GM21526 (cell line): ENCODE measurements at regions not wholly inside any gene's neighbourhood (a gene's known extent, or its start where the extent isn't known, plus 50 kb on each side); places are given as distances from the start of the nearest gene placed in this dataset.
"Not testable (repeated sequence)": the region's sequence is repeated elsewhere in the genome, so short reads cannot be mapped to it uniquely, and the experiment has no call there.

ENCODE experiments used
- ATAC-seq: cut with Tn5 transposase; IDR thresholded peaks from one replicate; pipeline ENCODE4 v1.9.1; 2021; ENCODE audit warnings: moderate library complexity; ENCODE audit not compliant: unreplicated experiment, low FRiP score

DNA sequence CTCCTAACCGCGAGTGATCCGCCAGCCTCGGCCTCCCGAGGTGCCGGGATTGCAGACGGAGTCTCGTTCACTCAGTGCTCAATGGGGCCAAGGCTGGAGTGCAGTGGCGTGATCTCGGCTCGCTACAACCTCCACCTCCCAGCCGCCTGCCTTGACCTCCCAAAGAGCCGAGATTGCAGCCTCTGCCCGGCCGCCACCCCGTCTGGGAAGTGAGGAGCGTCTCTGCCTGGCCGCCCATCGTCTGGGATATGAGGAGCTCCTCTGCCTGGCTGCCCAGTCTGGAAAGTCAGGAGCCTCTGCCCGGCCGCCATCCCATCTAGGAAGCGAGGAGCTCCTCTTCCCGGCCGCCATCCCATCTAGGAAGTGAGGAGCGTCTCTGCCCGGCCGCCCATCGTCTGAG, 58.8 kb upstream of the ANKRD30BL start:
- ATAC-seq = not testable (repeated sequence)

DNA sequence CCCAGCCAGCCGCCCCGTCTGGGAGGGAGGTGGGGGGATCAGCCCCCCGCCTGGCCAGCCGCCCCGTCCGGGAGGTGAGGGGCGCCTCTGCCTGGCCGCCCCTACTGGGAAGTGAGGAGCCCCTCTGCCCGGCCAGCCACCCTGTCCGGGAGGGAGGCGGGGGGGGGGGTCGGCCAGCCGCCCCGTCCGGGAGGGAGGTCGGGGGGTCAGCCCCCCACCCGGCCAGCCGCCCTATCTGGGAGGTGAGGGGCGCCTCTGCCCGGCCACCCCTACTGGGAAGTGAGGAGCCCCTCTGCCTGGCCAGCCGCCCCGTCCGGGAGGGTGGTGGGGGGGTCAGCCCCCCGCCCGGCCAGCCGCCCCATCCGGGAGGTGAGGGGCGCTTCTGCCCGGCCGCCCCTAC, 60.1 kb upstream of the ANKRD30BL start:
- not testable (repeated sequence) for ATAC-seq

- ATAC-seq = no peak
These were observed 90.6 kb upstream of the ANKRD30BL start for GRCh38 chr2:132252191-132252893.

DNA sequence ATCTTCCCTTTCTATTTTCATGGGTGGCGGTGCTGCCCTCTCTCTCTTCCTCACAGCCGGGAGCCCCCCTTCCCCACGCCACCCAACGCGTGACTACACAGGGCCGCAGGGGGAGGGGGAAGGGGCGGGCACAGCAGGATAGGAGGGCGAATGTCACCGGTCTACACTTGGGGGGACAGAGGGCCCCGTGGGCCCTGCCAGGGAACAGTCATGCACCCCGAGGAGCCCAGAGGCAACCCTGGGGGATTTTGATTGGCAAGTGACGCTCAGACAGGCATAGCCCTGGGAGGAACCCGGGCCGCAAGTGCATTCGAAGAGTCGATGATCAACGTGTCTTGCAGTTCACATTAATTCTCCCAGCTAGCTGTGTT, 91.1 kb upstream of the ANKRD30BL start:
- ATAC-seq = no peak

GRCh38 chr2:132253496-132254305, 91.9 kb upstream of the ANKRD30BL start:
- no peak for ATAC-seq

- ATAC-seq = not testable (repeated sequence)
These were observed 92.7 kb upstream of the ANKRD30BL start for GRCh38 chr2:132254306-132254919.

GRCh38 chr2:132255714-132256113, 94.0 kb upstream of the ANKRD30BL start:
- no peak for ATAC-seq

- no peak for ATAC-seq
These were observed 94.6 kb upstream of the ANKRD30BL start for GRCh38 chr2:132256251-132256902.

DNA sequence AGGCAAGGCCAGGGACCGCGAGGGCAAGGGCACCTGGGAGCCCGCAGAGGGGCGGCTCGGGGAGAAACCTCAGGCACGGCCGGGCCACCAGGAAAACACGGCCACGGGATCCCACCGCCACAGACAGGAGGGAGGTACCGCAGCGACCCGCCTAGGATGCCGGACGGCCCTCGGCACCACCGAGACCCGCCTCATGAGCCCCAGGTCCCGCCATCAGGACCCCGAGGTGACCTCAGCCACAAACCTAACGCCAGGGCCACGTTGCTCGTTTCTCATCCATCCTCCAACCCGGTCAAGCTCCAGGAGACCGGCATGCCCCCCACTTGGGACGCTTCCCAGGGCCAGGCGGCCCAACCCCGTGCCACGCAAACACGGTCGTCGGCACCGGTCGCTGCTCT, 95.2 kb upstream of the ANKRD30BL start:
- not testable (repeated sequence) for ATAC-seq

DNA sequence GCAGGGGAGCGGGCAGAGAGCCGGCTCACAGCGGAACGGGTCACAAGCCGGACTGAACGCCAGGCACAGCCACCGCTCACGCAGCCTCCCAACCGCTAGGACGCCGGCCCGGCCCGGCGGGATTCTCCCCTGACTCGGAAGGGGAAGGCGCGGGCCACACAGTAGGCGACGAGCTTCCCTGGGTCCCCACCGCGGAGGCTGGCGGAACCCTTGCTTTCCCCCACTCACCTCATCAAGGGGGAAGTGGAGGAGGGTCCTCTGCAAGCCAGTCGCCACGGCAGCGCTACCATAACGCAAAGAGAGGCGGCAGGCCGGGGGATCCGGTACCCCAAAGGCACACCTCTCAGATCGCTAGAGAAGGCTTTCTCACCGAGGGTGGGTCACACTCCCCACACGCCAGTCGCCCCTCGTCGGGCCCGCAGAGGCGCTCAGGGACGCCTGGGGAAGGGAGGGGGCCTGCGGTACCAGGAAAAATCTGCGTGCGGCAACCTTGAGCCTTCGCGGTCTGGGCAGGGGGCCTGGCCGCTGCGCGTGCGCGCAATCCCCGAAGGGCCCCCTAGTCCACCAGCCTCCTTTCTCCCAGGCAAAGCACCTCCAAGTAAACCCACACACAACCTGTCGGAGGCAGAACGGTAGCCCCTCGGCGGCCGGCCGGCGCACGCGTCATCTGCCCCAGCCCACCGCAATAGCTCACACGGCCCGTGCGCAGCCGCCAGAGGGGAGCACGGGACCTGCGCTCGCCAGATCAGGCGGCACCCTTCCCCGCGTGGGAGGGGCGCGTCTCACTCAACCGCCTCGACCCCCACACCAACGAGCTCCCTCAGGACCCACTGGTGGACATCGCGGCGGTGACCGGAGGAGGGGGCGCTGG, 95.8 kb upstream of the ANKRD30BL start:
- not testable (repeated sequence) for ATAC-seq

DNA sequence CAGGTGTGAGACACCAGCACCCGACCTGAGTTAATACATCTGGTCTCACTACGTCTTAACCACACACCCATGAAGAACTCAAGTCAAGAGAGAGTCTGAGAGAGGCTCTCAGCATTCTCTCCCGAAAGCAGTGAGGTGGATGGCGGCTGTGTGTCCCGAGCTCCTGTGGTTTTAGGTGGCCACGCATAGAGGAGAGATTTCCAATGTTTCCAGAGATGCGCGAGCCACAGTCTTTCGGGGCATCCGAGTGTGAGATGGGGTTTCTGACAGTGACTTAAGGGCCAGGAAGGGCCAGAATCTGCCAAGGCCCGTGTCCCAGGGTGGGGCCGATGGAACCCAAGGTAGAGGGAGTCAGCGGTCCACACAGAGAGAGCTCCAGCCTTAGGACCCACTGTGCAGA, 97.5 kb upstream of the ANKRD30BL start:
- not testable (repeated sequence) for ATAC-seq

GRCh38 chr2:132265595-132265994, 103.8 kb upstream of the ANKRD30BL start:
- not testable (repeated sequence) for ATAC-seq

- ATAC-seq = no peak
These were observed 105.3 kb upstream of the ANKRD30BL start for GRCh38 chr2:132267105-132267497.

DNA sequence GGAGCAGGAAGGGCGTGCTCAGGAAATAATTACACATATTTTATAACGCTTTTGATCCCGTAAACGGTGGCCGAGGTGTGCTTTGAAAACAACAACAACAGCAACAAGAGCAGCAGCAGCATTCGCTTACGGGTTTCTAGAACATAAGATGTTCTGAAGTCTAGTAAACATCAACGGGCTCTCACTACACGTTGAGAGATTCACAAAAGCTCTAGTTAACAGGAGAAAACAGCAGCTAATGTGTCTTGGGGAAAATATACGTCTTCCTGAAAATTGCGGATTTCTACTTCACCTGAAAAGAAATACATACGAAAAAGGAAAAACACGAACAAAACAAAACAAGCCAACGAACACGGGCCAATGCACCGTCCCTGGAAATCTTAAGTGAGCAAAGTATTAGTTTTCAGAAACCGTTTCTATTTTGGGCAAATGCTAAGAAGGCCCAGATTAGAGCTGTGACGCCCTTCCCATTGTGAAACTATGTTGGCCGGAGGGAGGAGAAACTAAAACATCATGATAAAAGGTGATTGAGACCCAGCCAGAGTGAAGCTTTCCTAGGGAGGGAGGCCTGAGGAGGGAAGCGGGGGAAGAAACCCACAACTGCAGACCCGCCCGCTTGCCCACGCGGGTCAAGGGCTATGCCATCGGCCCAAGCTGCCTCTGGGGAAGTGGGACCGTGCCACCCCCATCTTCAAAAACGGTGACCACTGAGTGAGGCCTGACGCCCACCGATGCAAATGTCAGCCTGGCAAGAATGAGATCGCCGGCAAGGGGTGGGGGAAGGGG, 105.9 kb upstream of the ANKRD30BL start:
- not testable (repeated sequence) for ATAC-seq

- ATAC-seq = not testable (repeated sequence)
These were observed 106.7 kb upstream of the ANKRD30BL start for GRCh38 chr2:132268284-132268976.

DNA sequence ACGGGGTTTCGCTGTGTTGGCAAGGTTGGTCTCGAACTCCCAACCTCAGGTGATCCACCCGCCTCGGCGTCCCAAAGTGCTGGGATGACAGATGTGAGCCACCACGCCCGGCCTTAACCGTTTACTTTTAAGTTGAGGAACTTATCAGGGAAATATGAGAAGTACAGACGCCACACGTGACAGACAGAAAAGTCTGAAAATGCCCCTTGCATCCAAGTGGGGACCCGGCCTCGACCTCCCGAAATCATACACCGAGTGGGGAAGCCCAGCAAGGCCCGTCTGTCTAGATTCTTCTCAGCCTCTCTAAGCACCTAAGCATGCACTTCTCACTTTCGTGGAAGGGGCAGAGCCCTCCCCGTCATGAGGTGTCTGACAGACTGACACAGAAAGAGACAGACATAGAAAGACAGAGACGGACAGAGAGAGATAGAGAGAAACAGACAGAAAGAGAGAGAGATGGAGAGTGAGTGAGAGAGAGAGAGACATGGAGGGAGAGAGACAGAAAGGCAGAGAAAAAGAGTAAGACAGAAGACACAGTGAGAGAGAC, 107.3 kb upstream of the ANKRD30BL start:
- ATAC-seq = no peak

DNA sequence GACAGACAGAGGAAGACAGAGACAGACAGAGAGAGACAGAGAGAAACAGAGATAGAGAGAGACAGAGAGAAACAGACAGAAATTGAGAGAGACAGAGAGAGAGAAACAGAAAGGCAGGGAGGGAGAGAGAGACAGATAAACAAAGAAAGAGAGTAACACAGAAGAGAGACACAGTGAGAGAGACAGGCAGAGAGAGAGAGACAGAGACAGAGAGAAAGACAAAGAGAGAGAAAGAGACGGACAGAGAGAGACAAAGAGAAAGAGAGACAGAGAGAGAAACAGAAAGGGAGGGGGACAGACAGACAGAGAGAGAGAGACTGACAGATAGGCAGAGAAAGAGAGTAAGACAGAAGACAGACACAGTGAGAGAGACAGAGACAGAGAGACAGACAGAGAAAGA, 108.5 kb upstream of the ANKRD30BL start:
- no peak for ATAC-seq

DNA sequence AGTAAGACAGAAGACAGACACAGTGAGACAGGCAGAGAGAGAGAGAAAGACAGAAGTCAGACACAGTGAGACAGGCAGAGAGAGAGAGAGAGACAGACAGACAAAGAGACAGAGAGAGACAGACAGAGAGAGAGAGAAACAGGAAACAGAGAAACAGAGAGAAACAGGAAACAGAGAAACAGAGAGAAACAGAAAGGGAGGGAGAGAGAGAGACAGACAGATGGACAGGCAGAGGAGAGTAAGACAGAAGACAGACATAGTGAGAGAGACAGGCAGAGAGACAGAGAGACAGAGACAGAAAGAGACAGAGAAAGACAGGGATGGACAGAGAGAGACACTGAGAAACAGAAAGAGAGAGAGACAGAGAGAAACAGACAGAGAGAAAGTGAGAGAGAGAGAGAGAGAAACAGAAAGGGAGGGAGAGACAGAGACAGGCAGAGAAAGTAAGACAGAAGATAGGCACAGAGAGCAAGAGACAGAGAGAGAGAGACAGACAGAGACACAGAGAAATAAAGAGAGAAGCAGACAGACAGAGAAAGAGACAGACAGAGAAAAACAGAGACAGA, 109.3 kb upstream of the ANKRD30BL start:
- ATAC-seq = no peak
